ENCODE measurements at regions not wholly inside any gene's neighbourhood (a gene's known extent, or its start where the extent isn't known, plus 50 kb on each side); places are given as distances from the start of the nearest gene placed in this dataset.
A peak's percentile ranks its signal among the peaks of the same experiment; 100 is the strongest.

GRCh38 chr11:134758342-134758931 lies 346.4 kb upstream of the B3GAT1 start:
- Mint-ChIP-seq H3K36me3 (ENCODE audit: low read depth) (no peaks in the 10 kb centered on the region), H3K27me3 (ENCODE audit: low read depth) (no peaks in the 10 kb centered on the region), H3K4me3 (no peak overlapping the region), H3K4me1 (ENCODE audit: low read depth) (no peaks in the 10 kb centered on the region), H3K9me3 (no peaks in the 10 kb centered on the region), H3K27ac (no peak overlapping the region)
- DNase-seq (ENCODE audit: low spot score) = no peak

GRCh38 chr11:134757633-134758032 lies 345.6 kb upstream of the B3GAT1 start:
- no peaks in the 10 kb centered on the region for H3K9me3 Mint-ChIP-seq
- no peak overlapping the region for H3K4me3 Mint-ChIP-seq
- DNase-seq (ENCODE audit: low spot score) = no peak
- H3K36me3 Mint-ChIP-seq (ENCODE audit: low read depth) = no peaks in the 10 kb centered on the region
- H3K27ac Mint-ChIP-seq = no peak overlapping the region
- H3K27me3 Mint-ChIP-seq (ENCODE audit: low read depth) = no peaks in the 10 kb centered on the region
- no peaks in the 10 kb centered on the region for H3K4me1 Mint-ChIP-seq (ENCODE audit: low read depth)

- Mint-ChIP-seq H3K27me3 (ENCODE audit: low read depth) (no peaks in the 10 kb centered on the region), H3K4me1 (ENCODE audit: low read depth) (no peaks in the 10 kb centered on the region), H3K36me3 (ENCODE audit: low read depth) (no peaks in the 10 kb centered on the region), H3K4me3 (no peak overlapping the region), H3K9me3 (no peaks in the 10 kb centered on the region), H3K27ac (no peak overlapping the region)
- DNase-seq (ENCODE audit: low spot score) = no peak
These were observed 344.9 kb upstream of the B3GAT1 start for GRCh38 chr11:134756811-134757540.

GRCh38 chr11:134755535-134755934 lies 343.5 kb upstream of the B3GAT1 start:
- Mint-ChIP-seq H3K36me3 (ENCODE audit: low read depth) (no peaks in the 10 kb centered on the region), H3K4me1 (ENCODE audit: low read depth) (no peaks in the 10 kb centered on the region), H3K4me3 (no peak overlapping the region), H3K9me3 (no peaks in the 10 kb centered on the region), H3K27me3 (ENCODE audit: low read depth) (no peaks in the 10 kb centered on the region), H3K27ac (no peak overlapping the region)
- DNase-seq (ENCODE audit: low spot score) = no peak

- Mint-ChIP-seq H3K27me3 (ENCODE audit: low read depth) (no peaks in the 10 kb centered on the region), H3K27ac (no peak overlapping the region), H3K9me3 (no peaks in the 10 kb centered on the region), H3K36me3 (ENCODE audit: low read depth) (no peaks in the 10 kb centered on the region), H3K4me3 (no peak overlapping the region), H3K4me1 (ENCODE audit: low read depth) (no peaks in the 10 kb centered on the region)
- DNase-seq (ENCODE audit: low spot score) = no peak
These were observed 342.6 kb upstream of the B3GAT1 start for GRCh38 chr11:134754521-134755198.

- no peak overlapping the region for H3K4me3 Mint-ChIP-seq
These were observed 341.9 kb upstream of the B3GAT1 start for GRCh38 chr11:134753771-134754520.

GRCh38 chr11:134752964-134753770 lies 341.1 kb upstream of the B3GAT1 start:
- no peaks in the 10 kb centered on the region for H3K36me3 Mint-ChIP-seq (ENCODE audit: low read depth)
- H3K27ac Mint-ChIP-seq = no peak overlapping the region
- no peak overlapping the region for H3K4me3 Mint-ChIP-seq

More at GRCh38 chr11:134753771-134754520, 341.9 kb upstream of the B3GAT1 start:
- Mint-ChIP-seq H3K4me1 (ENCODE audit: low read depth) (no peaks in the 10 kb centered on the region), H3K27ac (no peak overlapping the region), H3K27me3 (ENCODE audit: low read depth) (no peaks in the 10 kb centered on the region), H3K36me3 (ENCODE audit: low read depth) (no peaks in the 10 kb centered on the region), H3K9me3 (no peaks in the 10 kb centered on the region)
- DNase-seq (ENCODE audit: low spot score) = peak; percentile 1

GRCh38 chr11:134752526-134752925 lies 340.5 kb upstream of the B3GAT1 start:
- Mint-ChIP-seq H3K36me3 (ENCODE audit: low read depth) (no peaks in the 10 kb centered on the region), H3K9me3 (no peaks in the 10 kb centered on the region), H3K4me3 (no peak overlapping the region), H3K27ac (no peak overlapping the region), H3K27me3 (ENCODE audit: low read depth) (no peaks in the 10 kb centered on the region), H3K4me1 (ENCODE audit: low read depth) (no peaks in the 10 kb centered on the region)
- DNase-seq (ENCODE audit: low spot score) = no peak

More at GRCh38 chr11:134752964-134753770, 341.1 kb upstream of the B3GAT1 start:
- H3K27me3 Mint-ChIP-seq (ENCODE audit: low read depth) = no peaks in the 10 kb centered on the region
- no peaks in the 10 kb centered on the region for H3K9me3 Mint-ChIP-seq
- DNase-seq (ENCODE audit: low spot score) = no peak
- H3K4me1 Mint-ChIP-seq (ENCODE audit: low read depth) = no peaks in the 10 kb centered on the region

GRCh38 chr11:134751766-134752165 lies 339.7 kb upstream of the B3GAT1 start:
- DNase-seq (ENCODE audit: low spot score) = no peak
- H3K4me1 Mint-ChIP-seq (ENCODE audit: low read depth) = no peaks in the 10 kb centered on the region
- H3K9me3 Mint-ChIP-seq = no peaks in the 10 kb centered on the region
- no peak overlapping the region for H3K4me3 Mint-ChIP-seq
- no peaks in the 10 kb centered on the region for H3K36me3 Mint-ChIP-seq (ENCODE audit: low read depth)
- H3K27me3 Mint-ChIP-seq (ENCODE audit: low read depth) = no peaks in the 10 kb centered on the region
- H3K27ac Mint-ChIP-seq = no peak overlapping the region

GRCh38 chr11:134751031-134751585 lies 339.1 kb upstream of the B3GAT1 start:
- no peaks in the 10 kb centered on the region for H3K4me1 Mint-ChIP-seq (ENCODE audit: low read depth)
- H3K9me3 Mint-ChIP-seq = no peaks in the 10 kb centered on the region
- H3K36me3 Mint-ChIP-seq (ENCODE audit: low read depth) = no peaks in the 10 kb centered on the region
- no peaks in the 10 kb centered on the region for H3K27me3 Mint-ChIP-seq (ENCODE audit: low read depth)
- no peak overlapping the region for H3K27ac Mint-ChIP-seq
- no peak for DNase-seq (ENCODE audit: low spot score)
- H3K4me3 Mint-ChIP-seq = no peak overlapping the region

- DNase-seq (ENCODE audit: low spot score) = no peak
- Mint-ChIP-seq H3K4me3 (no peak overlapping the region), H3K36me3 (ENCODE audit: low read depth) (no peaks in the 10 kb centered on the region), H3K27ac (no peak overlapping the region), H3K9me3 (no peaks in the 10 kb centered on the region), H3K4me1 (ENCODE audit: low read depth) (no peaks in the 10 kb centered on the region), H3K27me3 (ENCODE audit: low read depth) (no peaks in the 10 kb centered on the region)
These were observed 338.6 kb upstream of the B3GAT1 start for GRCh38 chr11:134750619-134751018.

GRCh38 chr11:134749040-134749839 lies 337.2 kb upstream of the B3GAT1 start:
- no peaks in the 10 kb centered on the region for H3K9me3 Mint-ChIP-seq
- no peak overlapping the region for H3K27ac Mint-ChIP-seq
- no peak for DNase-seq (ENCODE audit: low spot score)
- no peaks in the 10 kb centered on the region for H3K36me3 Mint-ChIP-seq (ENCODE audit: low read depth)
- no peaks in the 10 kb centered on the region for H3K4me1 Mint-ChIP-seq (ENCODE audit: low read depth)
- no peaks in the 10 kb centered on the region for H3K27me3 Mint-ChIP-seq (ENCODE audit: low read depth)
- H3K4me3 Mint-ChIP-seq = no peak overlapping the region
